ENCODE measurements at regions not wholly inside any gene's neighbourhood (a gene's known extent, or its start where the extent isn't known, plus 50 kb on each side); places are given as distances from the start of the nearest gene placed in this dataset.

- TF ChIP-seq ZNF274 (IDR thresholded peaks at IDR 0.05; ENCODE audit: low read depth, low read length) (no peak), CTCF (IDR thresholded peaks at IDR 0.05 in 2 of 3, conservative IDR thresholded peaks at IDR 0.05 in 1 of 3; ENCODE audit: borderline replicate concordance in 1 of 3, insufficient read depth in 1 of 3, low read depth in 2 of 3, low read length in 2 of 3) (no peak), POLR2A (IDR thresholded peaks at IDR 0.05; ENCODE audit: borderline replicate concordance, extremely low read depth, insufficient read depth, insufficient read length) (no peak), EZH2phosphoT487 (IDR thresholded peaks at IDR 0.05; ENCODE audit: borderline replicate concordance) (no peak), CEBPB (IDR thresholded peaks at IDR 0.05; ENCODE audit: low read depth) (no peak), POLR2AphosphoS5 (IDR thresholded peaks at IDR 0.05; ENCODE audit: low read depth, low read length) (no peak)
Measured at GRCh38 chr1:198455966-198456365, 84.5 kb downstream of the ATP6V1G3 start.
